Lower leg skin (tissue), 3 donors: ENCODE measurements at regions not wholly inside any gene's neighbourhood (a gene's known extent, or its start where the extent isn't known, plus 50 kb on each side); places are given as distances from the start of the nearest gene placed in this dataset.

ENCODE experiments used
- CTCF ChIP-seq, 3 donors: fragments of 450-650 bp; IDR thresholded peaks; one replicate each; pipeline ENCODE4 v1.5.1; 2016; ENCODE audit warnings: antibody characterized with exemption in 3 of 3, mild to moderate bottlenecking in 3 of 3, moderate library complexity in 2 of 3
- POLR2A ChIP-seq, 2 donors: fragments of 450-650 bp; IDR thresholded peaks; one replicate each; pipeline ENCODE4 v1.6.1; 2016 to 2017; ENCODE audit warnings: antibody characterized with exemption in 2 of 2, mild to moderate bottlenecking in 1 of 2, moderate library complexity in 1 of 2

- TF ChIP-seq CTCF (IDR thresholded peaks at IDR 0.05) (no peak), POLR2A (IDR thresholded peaks at IDR 0.05) (no peak)
Observed at GRCh38 chr13:48783695-48784230, 130.0 kb downstream of the CYSLTR2 start.
